HEK293T (cell line): ENCODE measurements at regions not wholly inside any gene's neighbourhood (a gene's known extent, or its start where the extent isn't known, plus 50 kb on each side); places are given as distances from the start of the nearest gene placed in this dataset.
"Not testable (repeated sequence)": the region's sequence is repeated elsewhere in the genome, so short reads cannot be mapped to it uniquely, and the experiment has no call there.

Experiments
- CTCF ChIA-PET: fragments of 350-600 bp; formaldehyde crosslinking; extraction: SDS; loops from one replicate; lab custom pipeline; 2021; ENCODE audit warnings: antibody characterized with exemption, inconsistent platforms; lab: Yijun Ruan, JAX
- POLR2A ChIA-PET: fragments of 350-600 bp; formaldehyde crosslinking; extraction: SDS; loops from one replicate; lab custom pipeline; 2020; ENCODE audit warnings: antibody characterized with exemption, inconsistent platforms; lab: Yijun Ruan, JAX
- DNase-seq: peaks from one replicate; pipeline ENCODE4 v3.0.0; 2012; ENCODE audit warnings: mixed read lengths; ENCODE audit errors: extremely low spot score
- ARNT ChIP-seq: fragments of 450-650 bp; IDR thresholded peaks from 2 replicates; pipeline ENCODE4 v1.6.1; 2017; ENCODE audit warnings: mild to moderate bottlenecking
- BHLHE40 ChIP-seq: fragments of 450-650 bp; IDR thresholded peaks from 2 replicates; pipeline ENCODE4 v1.6.1; 2016; ENCODE audit warnings: mild to moderate bottlenecking, moderate library complexity, borderline replicate concordance
- CTBP1 ChIP-seq: fragments of 450-650 bp; IDR thresholded peaks from 2 replicates; pipeline ENCODE4 v1.6.1; 2016; ENCODE audit warnings: borderline replicate concordance
- ELF4 ChIP-seq: fragments of 450-650 bp; IDR thresholded peaks from 2 replicates; pipeline ENCODE4 v1.6.1; 2017; ENCODE audit warnings: antibody characterized with exemption
- FOXA1 ChIP-seq: fragments of 450-650 bp; IDR thresholded peaks from 2 replicates; pipeline ENCODE4 v1.6.1; 2016; ENCODE audit warnings: mild to moderate bottlenecking
- FOXK2 ChIP-seq: fragments of 450-650 bp; IDR thresholded peaks from 2 replicates; pipeline ENCODE4 v1.6.1; 2016; ENCODE audit warnings: mild to moderate bottlenecking
- FOXM1 ChIP-seq: fragments of 450-650 bp; IDR thresholded peaks from 2 replicates; pipeline ENCODE4 v1.6.1; 2017; ENCODE audit warnings: mild to moderate bottlenecking, borderline replicate concordance
- HDGF ChIP-seq: fragments of 450-650 bp; IDR thresholded peaks from 2 replicates; pipeline ENCODE4 v1.6.1; 2017; ENCODE audit warnings: antibody characterized with exemption, borderline replicate concordance
- L3MBTL2 ChIP-seq: fragments of 450-650 bp; conservative IDR thresholded peaks from 2 replicates; pipeline ENCODE4 v1.6.1; 2016; ENCODE audit warnings: mild to moderate bottlenecking
- LEF1 ChIP-seq: fragments of 450-650 bp; IDR thresholded peaks from 2 replicates; pipeline ENCODE4 v1.6.1; 2017; ENCODE audit warnings: mild to moderate bottlenecking, borderline replicate concordance
- NFRKB ChIP-seq: fragments of 450-650 bp; IDR thresholded peaks from 2 replicates; pipeline ENCODE4 v1.6.1; 2016; ENCODE audit warnings: mild to moderate bottlenecking, moderate library complexity
- SP1 ChIP-seq: fragments of 450-650 bp; IDR thresholded peaks from 2 replicates; pipeline ENCODE4 v1.6.1; 2017
- SUZ12 ChIP-seq: fragments of 450-650 bp; IDR thresholded peaks from 2 replicates; pipeline ENCODE4 v1.6.1; 2016; ENCODE audit warnings: mild to moderate bottlenecking
- TARDBP ChIP-seq: fragments of 450-650 bp; IDR thresholded peaks from 2 replicates; pipeline ENCODE4 v1.6.1; 2016
- ZNF384 ChIP-seq: fragments of 450-650 bp; IDR thresholded peaks from 2 replicates; pipeline ENCODE4 v1.6.1; 2016
- TF ChIP-seq, protein P1 (sequence below): fragments of 450-650 bp; IDR thresholded peaks from 2 replicates; pipeline ENCODE4 v1.6.1; 2016

GRCh38 chr3:31105438-31106077 lies 211.1 kb upstream of the GADL1 start:
- DNase-seq, result no peak
- CTCF ChIA-PET, result no interaction called here
- TF ChIP-seq ZNF384 (no peak), FOXA1 (no peak), L3MBTL2 (no peak), TARDBP (no peak), ELF4 (no peak), LEF1 (no peak), SUZ12 (no peak), ARNT (no peak), CTBP1 (no peak), HDGF (no peak), FOXM1 (no peak), NFRKB (no peak), FOXK2 (no peak), BHLHE40 (no peak), SP1 (no peak)
- TF ChIP-seq, protein P1, sequence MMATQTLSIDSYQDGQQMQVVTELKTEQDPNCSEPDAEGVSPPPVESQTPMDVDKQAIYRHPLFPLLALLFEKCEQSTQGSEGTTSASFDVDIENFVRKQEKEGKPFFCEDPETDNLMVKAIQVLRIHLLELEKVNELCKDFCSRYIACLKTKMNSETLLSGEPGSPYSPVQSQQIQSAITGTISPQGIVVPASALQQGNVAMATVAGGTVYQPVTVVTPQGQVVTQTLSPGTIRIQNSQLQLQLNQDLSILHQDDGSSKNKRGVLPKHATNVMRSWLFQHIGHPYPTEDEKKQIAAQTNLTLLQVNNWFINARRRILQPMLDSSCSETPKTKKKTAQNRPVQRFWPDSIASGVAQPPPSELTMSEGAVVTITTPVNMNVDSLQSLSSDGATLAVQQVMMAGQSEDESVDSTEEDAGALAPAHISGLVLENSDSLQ, result no peak
- POLR2A ChIA-PET, result no interaction called here

DNA sequence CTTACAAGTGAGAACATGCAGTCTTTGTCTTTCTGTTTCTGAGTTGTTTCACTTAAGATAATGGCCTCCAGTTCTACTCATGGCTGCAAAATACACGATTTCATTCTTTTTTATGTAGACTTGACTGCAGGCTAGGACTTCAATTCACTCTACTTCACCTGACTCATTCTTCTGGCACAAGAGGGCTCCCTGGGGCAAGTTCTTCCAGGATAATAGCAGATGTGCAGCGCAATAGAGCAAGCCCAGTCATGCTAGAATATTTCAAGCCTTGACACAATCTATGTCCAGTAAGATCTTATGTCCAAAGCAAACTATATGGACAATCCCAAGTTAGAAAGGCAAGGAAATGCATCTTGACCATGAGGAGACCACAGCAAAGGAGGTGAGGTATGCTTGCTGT lies 211.7 kb upstream of the GADL1 start:
- TF ChIP-seq BHLHE40, result no peak
- DNase-seq, result no peak
- ChIA-PET POLR2A (no interaction called here), CTCF (interaction anchor here (0.8 kb wide), 1 partner anchor 337 kb away, joined by 3 read pairs; no protein-coding TSS in a partner anchor)

DNA sequence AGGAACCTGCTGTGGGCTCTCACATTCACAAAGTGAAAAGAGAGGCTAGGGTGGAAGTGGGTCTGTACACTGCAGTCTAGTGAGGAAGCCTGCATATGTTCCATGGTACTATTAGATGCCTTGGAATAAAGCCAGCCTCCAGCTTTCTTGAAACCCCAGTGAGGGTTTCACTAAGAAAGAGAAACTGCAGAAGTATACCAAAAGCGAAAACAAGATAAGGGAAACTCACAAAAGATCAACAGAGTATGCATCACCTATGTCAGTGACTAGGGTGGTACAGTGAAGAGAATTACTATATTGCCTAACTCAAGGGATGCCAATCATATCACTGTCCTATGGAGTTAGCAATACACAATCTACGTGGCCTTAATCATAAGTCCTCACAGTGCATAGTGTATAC lies 212.5 kb upstream of the GADL1 start:
- POLR2A ChIA-PET, result no interaction called here
- CTCF ChIA-PET, result interaction anchor here (0.8 kb wide), 1 partner anchor 338 kb away, joined by 3 read pairs; no protein-coding TSS in a partner anchor
- DNase-seq, result no peak
- TF ChIP-seq HDGF (no peak), L3MBTL2 (no peak), SUZ12 (no peak), BHLHE40 (no peak), ZNF384 (no peak), FOXA1 (no peak), TARDBP (no peak), LEF1 (no peak), FOXM1 (no peak)

DNA sequence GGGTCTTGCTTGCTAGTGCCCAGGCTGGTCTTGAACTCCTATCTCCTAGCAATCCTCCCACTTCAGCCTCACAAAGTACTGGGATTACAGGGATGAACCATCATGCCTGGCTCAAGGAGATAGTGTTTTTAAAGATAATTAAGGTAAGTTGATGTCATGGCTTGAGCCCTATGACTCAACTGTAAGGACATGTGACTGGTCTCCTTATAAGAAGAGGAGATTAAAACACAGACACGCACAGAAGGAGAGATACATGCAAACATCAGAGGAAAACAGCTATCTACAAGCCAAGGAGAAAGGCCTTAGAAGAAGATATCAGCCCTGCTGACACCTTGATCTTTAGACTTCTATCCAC lies 220.4 kb upstream of the GADL1 start:
- CTCF ChIA-PET, result no interaction called here
- no peak for DNase-seq
- POLR2A ChIA-PET, result no interaction called here
- TF ChIP-seq TARDBP, result no peak
- TF ChIP-seq NFRKB, result no peak
- no peak for TF ChIP-seq BHLHE40
- TF ChIP-seq FOXK2, result no peak
- TF ChIP-seq, protein P1, result no peak

DNA sequence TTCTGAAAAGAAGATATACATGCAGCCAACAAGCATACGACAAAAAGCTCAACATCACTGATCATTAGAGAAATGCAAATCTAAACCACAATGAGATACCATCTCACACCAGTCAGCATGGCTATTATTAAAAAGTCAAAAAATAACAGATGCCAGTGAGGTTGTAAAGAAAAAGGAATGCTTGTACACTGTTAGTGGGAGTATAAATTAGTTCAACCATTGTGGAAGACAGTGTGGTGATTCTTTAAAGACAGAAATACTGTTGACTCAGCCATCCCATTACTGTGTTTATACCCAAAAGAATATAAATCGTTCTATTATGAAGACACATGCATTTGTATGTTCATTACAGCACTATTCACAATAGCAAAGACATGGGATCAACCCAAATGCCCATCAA lies 221.1 kb upstream of the GADL1 start:
- DNase-seq, POLR2A ChIA-PET, CTCF ChIA-PET: not testable (repeated sequence)

- ChIA-PET CTCF (no interaction called here), POLR2A (no interaction called here)
- no peak for DNase-seq
- no peak for TF ChIP-seq ARNT
- TF ChIP-seq, protein P1, result no peak
- TF ChIP-seq L3MBTL2, result no peak
- TF ChIP-seq NFRKB, result no peak
- TF ChIP-seq SUZ12, result no peak
- no peak for TF ChIP-seq TARDBP
- no peak for TF ChIP-seq BHLHE40
- no peak for TF ChIP-seq ZNF384
- no peak for TF ChIP-seq CTBP1
- no peak for TF ChIP-seq FOXM1
- TF ChIP-seq SP1, result no peak
- TF ChIP-seq FOXA1, result no peak
- TF ChIP-seq ELF4, result no peak
- no peak for TF ChIP-seq FOXK2
- no peak for TF ChIP-seq HDGF
- no peak for TF ChIP-seq LEF1
Observed at GRCh38 chr3:31116651-31117050, 222.2 kb upstream of the GADL1 start.

GRCh38 chr3:31117854-31118253 lies 223.4 kb upstream of the GADL1 start:
- TF ChIP-seq CTBP1 (no peak), ARNT (no peak), ELF4 (no peak), HDGF (no peak), BHLHE40 (no peak), ZNF384 (no peak), FOXK2 (no peak), NFRKB (no peak), SP1 (no peak), SUZ12 (no peak), FOXM1 (no peak), LEF1 (no peak), L3MBTL2 (no peak), TARDBP (no peak), FOXA1 (no peak)
- TF ChIP-seq, protein P1, result no peak
- no peak for DNase-seq
- ChIA-PET CTCF (no interaction called here), POLR2A (no interaction called here)
